Dermis blood vessel endothelial cell (primary cell): ENCODE measurements at regions not wholly inside any gene's neighbourhood (a gene's known extent, or its start where the extent isn't known, plus 50 kb on each side); places are given as distances from the start of the nearest gene placed in this dataset.
"Not testable (repeated sequence)": the region's sequence is repeated elsewhere in the genome, so short reads cannot be mapped to it uniquely, and the experiment has no call there.

Experiments used
- DNase-seq: peaks from one replicate; pipeline ENCODE4 v3.0.0; 2010

- no peak for DNase-seq
Observed at GRCh38 chr5:17896605-17897004, 262.3 kb downstream of the TAF11L14 start.

- DNase-seq, result no peak
Observed at GRCh38 chr5:17897776-17898175, 263.5 kb downstream of the TAF11L14 start.

GRCh38 chr5:17898766-17899165 lies 264.5 kb downstream of the TAF11L14 start:
- no peak for DNase-seq

- no peak for DNase-seq
Observed at GRCh38 chr5:17907094-17907493, 272.8 kb downstream of the TAF11L14 start.

- no peak for DNase-seq
Observed at GRCh38 chr5:17910318-17910717, 276.1 kb downstream of the TAF11L14 start.

GRCh38 chr5:17912794-17913193 lies 278.5 kb downstream of the TAF11L14 start:
- no peak for DNase-seq

- DNase-seq, result no peak
Observed at GRCh38 chr5:17916446-17916845, 282.2 kb downstream of the TAF11L14 start.

GRCh38 chr5:17917465-17917864 lies 283.2 kb downstream of the TAF11L14 start:
- DNase-seq, result no peak

GRCh38 chr5:17918373-17919104 lies 284.3 kb downstream of the TAF11L14 start:
- no peak for DNase-seq

GRCh38 chr5:17925276-17925675 lies 291.0 kb downstream of the TAF11L14 start:
- DNase-seq, result no peak

- DNase-seq, result no peak
Observed at GRCh38 chr5:17928581-17928981, 294.3 kb downstream of the TAF11L14 start.

GRCh38 chr5:17929171-17929570 lies 294.9 kb downstream of the TAF11L14 start:
- DNase-seq, result no peak

GRCh38 chr5:17930346-17930745 lies 296.1 kb downstream of the TAF11L14 start:
- DNase-seq, result no peak

GRCh38 chr5:17944046-17944445 lies 309.8 kb downstream of the TAF11L14 start:
- no peak for DNase-seq

GRCh38 chr5:17947029-17947428 lies 312.8 kb downstream of the TAF11L14 start:
- no peak for DNase-seq

- no peak for DNase-seq
Observed at GRCh38 chr5:17951392-17952169, 317.3 kb downstream of the TAF11L14 start.

GRCh38 chr5:17952231-17952630 lies 318.0 kb downstream of the TAF11L14 start:
- DNase-seq, result no peak

GRCh38 chr5:17964067-17964466 lies 329.8 kb downstream of the TAF11L14 start:
- no peak for DNase-seq

- DNase-seq, result no peak
Observed at GRCh38 chr5:17966640-17967402, 332.6 kb downstream of the TAF11L14 start.

- DNase-seq, result no peak
Observed at GRCh38 chr5:17976404-17976803, 342.1 kb downstream of the TAF11L14 start.

- no peak for DNase-seq
Observed at GRCh38 chr5:17978954-17979353, 344.7 kb downstream of the TAF11L14 start.

- DNase-seq, result not testable (repeated sequence)
Observed at GRCh38 chr5:17982626-17983025, 348.4 kb downstream of the TAF11L14 start.

- DNase-seq, result no peak
Observed at GRCh38 chr5:17989036-17989435, 354.8 kb downstream of the TAF11L14 start.
